MM.1S (cell line): ENCODE measurements at regions not wholly inside any gene's neighbourhood (a gene's known extent, or its start where the extent isn't known, plus 50 kb on each side); places are given as distances from the start of the nearest gene placed in this dataset.

ENCODE experiments used
- CTCF ChIP-seq: fragments of 300-600 bp; sonication (generic); IDR thresholded peaks from 2 replicates; pipeline ENCODE4 v1.5.1; 2016; ENCODE audit warnings: antibody characterized with exemption, low read length, mixed read lengths
- EZH2 ChIP-seq: fragments of 300-600 bp; sonication (generic); optimal IDR thresholded peaks from 2 replicates; pipeline ENCODE3; 2017; ENCODE audit warnings: low read depth, mild to moderate bottlenecking, antibody characterized with exemption, low read length, mixed read lengths
- EZH2phosphoT487 ChIP-seq: fragments of 300-600 bp; sonication (generic); IDR thresholded peaks from 2 replicates; pipeline ENCODE4 v1.6.1; 2018; ENCODE audit warnings: antibody characterized with exemption, low read length

- TF ChIP-seq CTCF (no peak), EZH2 (no peak), EZH2phosphoT487 (no peak)
These were observed 123.5 kb upstream of the JADE1 start for GRCh38 chr4:128686032-128686465.
